Cerebellar cortex (tissue), 1 donor: ENCODE measurements at regions not wholly inside any gene's neighbourhood (a gene's known extent, or its start where the extent isn't known, plus 50 kb on each side); places are given as distances from the start of the nearest gene placed in this dataset.

Source experiments
- DNase-seq: peaks from one replicate; pipeline ENCODE4 v3.0.0-alpha.2; 2015; ENCODE audit warnings: low spot score

DNA sequence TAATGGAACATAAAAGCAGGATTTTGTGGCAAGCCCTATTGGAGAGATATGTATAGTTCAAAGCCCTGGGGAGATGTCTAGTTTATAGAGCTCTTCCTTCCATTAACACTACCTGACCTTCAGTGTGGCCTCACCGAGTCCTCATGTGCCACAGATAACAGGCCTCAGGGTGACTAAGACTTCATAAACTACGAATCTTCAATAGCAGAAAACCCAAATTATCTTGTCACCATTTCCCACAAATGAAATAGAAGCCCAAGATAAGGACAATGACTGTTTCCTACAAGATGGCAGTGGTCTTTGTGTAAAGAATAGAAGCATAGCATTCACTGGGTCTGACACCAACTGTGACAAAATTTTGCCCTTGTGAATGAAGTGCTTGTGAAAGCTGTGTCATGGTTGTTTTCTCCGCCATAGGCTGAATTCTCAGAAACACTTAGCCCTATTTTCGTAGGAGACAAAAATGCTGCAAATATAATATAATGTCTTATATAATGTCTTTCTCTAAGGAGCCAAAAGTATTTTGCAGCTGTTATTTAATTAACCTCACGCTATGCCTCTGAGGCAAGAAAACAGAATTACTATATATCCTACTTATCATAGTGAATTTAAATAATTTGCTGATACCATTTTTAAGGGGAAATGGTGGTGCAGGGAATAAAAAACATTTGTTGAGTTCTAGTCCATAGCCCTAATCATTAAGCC is 136.7 kb upstream of the CWC22 start:
- DNase-seq, result no peak

DNA sequence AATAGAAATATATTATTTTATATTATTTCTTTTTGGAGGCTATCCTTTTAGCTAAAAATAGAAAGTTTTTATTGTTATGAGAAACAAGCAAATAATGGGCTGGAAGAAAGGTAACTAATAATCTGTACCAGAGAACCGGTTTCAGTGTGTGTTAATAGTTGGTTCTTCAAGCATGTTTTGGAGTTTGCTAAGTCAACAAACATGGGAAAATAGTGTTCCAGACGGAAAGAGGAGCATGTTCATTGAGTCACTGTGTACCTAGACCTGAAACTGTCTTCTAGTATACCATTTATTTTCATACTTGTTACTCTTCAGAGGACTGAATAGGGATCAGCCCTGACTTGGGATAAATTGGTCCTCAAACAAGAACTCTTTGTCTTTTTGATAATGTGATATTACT is 134.5 kb upstream of the CWC22 start:
- no peak for DNase-seq

DNA sequence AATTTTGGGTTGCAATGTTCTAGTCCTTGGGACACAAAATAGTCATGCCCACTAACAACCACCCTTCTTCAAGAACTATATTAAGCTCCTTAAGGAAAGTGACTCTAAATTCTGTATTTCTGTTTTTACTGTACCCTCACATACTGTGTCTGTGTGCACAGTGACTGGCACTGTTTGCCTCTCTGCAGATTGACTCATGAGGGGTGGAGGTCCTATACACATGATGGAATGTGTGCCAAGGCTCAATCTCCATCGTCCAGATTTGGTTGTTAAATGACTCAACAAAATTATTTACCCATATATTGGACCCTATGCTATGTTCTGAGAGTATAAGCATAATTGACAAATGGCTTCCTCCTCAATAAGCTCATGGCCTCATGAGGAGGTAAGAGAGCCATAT is 126.6 kb upstream of the CWC22 start:
- DNase-seq, result no peak

DNA sequence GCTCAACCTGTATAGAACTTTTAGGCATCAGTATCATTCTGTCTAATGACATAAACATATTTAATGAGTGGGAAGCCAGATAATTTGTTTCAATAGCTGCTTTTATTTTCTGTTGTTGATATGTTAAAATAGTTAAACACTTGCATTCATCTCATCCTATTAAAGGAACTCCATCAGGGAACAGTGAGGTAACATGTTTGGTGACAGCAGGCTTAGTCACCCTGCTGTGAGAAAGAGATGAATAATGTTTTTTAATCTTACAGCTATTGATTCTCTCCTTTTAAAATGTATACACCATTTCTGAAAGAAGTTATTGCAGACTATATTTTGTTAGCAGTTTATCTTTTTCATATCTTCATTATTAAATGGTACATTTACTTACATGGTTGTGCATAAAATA is 123.3 kb upstream of the CWC22 start:
- DNase-seq, result peak; percentile 14

DNA sequence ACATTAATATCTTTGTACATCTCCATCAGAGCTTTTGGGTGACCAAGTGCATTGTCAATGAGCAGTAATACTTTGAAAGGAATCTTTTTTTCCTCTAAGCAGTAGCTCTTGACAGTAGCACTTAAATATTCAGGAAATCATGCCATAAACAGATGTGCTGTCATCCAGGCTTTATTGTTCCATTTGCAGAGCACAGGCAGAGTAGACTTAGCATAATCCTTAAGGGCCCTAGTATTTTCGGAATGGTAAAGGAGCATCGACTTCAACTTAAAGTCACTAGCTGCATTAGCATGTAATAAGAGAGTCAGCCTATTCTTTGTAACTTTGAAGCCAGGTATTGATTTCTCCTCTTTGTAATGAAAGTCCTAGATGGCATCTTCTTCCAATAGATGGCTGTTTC is 121.8 kb upstream of the CWC22 start:
- no peak for DNase-seq

DNA sequence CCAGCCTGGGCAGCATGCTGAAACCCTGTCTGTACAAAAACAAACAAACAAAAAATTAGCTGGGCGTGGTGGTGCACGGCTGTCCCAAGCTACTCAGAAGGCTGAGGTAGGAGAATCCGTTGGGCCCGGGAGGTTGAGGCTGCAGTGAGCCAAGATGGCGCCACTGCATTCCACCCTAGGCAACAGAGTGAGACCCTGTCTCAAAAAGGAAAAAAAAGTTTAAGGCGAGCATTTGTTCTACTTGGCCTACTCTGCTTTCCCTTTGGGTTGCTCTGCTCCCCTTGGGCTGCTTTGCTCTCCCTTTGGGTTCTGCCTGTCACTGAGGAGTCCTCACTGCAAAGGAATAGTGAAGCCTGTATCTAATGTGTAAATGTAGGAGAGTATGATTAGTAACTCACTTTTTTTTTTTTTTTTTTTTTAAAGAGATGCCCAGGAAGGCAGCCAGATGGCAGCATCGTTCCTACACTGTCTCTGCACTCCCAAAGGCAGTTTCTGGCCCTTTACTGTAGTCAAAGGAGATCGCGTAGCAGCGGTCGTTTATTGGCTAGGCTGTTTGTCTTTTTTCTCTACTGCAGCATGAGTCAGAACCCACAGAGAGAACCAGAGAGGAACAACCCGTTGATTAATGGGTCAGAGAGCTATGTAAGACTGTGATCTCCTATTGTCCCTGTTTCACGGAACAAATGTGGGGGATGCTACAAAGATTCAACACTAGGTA is 118.3 kb upstream of the CWC22 start:
- DNase-seq, result peak; percentile 88

DNA sequence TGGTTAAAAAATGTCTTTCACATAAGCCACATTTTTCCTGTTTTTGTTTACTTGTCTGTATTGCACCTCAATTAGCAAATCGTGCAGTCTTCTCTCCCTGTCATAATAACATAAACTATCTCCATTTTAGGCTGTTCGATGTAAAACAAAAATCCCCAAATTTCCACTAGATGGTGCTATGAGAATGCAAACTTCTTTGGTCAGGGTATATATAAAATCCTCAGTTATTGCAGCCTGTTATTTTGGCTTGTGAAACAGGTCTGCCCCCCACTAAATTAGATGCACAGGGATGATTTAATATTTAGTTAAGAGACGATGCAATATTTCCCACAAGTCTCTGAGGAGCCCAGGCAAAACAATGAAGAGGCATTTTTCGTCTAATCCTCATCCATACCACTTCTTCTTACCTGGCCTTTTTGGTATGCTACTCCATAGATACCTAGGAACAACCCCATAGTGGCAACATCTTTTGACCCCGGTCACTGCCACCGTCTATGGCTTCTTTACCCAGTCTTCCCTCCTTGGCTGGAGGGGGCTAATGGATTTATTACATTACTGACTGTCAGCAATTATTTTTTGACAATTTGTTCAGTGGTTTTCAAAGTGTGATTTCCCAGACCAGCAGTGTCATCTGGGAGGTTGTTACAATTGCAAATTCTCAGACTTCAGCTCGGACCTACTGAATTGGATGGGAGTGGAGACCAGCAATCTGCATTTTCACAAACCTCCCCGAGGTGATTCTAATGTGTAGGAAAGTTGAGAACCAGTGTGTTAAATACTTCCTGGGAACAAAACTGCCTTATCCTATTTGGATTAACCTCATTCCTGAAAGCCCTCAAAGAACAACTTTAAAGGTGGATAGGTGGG is 117.4 kb upstream of the CWC22 start:
- DNase-seq, result peak; percentile 80

DNA sequence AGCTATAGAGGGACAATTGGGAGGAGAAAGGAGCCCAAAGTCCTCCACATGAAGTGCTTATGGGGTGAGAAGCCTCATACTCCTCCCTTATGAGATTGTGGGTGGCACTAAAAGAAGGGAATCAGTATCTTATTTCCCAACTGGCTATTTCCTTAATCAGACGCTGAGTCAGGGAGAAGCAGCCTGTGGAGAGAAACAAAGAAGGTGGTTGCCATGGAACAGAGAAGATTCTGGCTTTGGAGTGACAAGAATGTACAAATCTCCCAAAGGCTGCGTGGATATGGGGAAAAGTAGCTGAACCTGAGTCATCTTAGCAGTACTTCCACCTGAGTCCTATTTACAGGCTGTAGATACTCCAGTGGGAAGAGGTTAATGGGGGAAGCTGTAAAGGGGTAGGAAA is 115.8 kb upstream of the CWC22 start:
- DNase-seq, result no peak

DNA sequence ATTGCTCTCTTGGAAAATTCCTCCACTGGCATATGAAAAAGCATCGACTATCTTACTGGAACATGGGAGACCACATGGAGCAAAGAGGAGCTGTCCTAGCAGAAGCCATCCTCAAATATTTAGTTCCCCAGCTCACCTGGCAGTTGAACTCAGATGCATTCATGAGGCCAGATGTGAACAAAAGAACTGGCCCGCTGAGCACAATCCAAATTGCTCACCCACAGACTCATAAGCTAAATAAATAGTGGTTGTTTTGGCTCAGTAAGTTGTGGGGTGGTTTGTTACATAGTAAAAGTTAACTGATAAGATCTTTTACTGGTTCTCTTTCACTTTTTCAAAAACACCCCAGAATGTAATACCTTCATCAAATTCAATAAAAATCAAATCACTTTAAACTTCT is 108.6 kb upstream of the CWC22 start:
- no peak for DNase-seq

DNA sequence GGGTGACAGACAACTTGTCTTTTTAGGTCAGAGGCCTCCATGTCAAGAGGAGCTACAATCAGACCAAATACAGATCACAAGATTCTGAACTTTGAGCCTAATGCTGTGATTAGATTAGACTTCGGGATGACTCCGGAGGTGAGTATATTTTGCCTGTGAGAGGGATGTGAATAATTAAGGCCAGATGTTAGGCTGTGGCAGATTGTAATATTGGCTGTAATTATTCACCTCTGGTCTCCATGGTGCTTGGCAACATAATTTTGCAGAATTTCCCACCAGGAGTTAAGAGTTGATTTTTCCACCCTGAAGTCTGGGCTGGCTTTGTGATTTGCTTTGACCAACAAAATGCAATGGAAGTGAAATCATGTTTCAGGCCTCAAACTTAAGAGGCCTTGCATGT is 108.2 kb upstream of the CWC22 start:
- no peak for DNase-seq

DNA sequence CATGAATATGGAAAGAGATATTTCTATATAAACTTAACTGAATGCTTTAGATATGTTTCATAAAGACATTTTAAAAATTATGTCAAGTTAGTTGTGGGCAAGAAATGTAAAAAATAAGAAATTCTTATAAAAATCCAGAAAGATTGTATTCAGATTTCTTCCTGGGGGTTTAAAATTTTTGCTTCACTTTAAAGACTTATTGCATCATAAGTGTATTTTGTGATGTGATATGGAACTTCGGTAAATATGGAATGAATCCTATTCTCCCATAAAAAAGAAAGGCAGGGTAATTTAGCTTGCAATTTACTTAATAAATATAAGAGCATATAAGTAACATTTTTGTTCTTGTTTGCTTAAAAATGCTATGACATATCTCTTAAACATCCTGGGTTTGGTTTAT is 104.8 kb upstream of the CWC22 start:
- no peak for DNase-seq

DNA sequence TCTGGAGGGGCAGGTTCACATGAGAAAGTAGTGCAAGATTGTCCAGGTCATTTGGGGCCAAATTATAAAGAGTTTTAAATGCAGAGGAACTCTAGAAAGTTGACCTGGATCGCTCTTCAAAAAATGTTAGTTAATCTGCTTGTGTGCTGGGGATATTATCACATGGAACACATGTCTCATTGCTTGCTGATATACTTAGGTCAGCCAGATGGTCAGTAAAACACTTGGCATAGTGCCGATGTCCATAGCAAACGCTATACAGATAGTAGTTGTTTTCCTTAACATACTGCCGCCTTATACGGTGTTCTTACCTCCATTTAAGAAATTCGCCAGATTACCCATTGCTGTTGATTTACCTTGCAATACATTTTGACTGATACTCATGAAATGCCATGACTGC is 103.4 kb upstream of the CWC22 start:
- peak; percentile 22 for DNase-seq

DNA sequence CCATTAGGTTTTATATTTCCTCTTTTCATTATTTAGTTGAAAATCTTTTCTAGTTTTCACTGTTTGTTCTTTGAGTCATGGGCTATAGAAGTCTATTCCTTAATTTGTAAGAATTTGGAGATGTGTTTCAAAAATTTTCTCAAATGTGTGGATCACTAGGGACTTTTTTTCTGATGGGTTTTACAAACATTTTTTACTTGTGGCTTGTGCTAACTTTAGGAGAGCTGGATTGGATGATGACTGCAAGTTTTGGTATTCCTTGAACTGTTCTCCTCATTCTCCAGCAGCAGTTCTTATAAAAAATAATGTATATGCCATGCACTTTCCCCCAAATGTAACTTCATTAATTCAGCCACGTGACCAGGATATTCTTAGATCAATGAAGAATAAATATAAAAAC is 94.7 kb upstream of the CWC22 start:
- no peak for DNase-seq

DNA sequence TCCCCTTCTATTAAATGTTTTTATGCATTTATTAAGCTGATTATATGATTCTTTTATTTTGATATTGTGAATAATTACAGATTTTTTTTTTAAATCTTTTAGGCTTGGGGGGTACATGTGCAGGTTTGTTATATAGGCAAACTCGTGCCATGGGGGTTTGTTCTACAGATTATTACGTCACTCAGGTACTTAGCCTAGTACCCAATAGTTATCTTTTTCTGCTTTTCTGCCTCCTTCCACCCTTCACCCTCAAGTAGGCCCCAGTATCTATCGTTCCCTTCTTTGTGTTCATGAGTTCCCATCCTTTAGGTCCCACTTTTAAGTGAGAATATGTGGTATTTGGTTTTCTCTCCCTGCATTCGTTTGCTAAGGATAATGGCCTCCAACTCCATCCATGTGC is 92.2 kb upstream of the CWC22 start:
- no peak for DNase-seq

DNA sequence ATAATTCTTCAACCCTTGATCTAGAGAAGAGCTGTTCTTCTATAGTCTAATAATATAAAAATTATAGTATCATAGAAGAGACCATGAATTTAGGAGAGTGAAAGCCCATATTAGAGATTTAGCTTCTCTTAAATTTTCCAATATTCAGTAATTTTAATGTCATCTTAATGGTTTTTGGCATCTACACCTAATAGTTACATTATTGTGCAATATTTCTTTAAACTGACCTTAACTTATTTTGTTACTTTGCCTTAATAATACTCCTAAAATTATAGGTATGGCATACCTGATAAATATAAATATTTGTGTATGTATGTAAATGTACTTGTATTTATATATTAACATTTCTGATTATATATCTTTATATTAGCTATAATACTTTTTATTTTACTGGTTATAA is 78.0 kb upstream of the CWC22 start:
- DNase-seq, result no peak

DNA sequence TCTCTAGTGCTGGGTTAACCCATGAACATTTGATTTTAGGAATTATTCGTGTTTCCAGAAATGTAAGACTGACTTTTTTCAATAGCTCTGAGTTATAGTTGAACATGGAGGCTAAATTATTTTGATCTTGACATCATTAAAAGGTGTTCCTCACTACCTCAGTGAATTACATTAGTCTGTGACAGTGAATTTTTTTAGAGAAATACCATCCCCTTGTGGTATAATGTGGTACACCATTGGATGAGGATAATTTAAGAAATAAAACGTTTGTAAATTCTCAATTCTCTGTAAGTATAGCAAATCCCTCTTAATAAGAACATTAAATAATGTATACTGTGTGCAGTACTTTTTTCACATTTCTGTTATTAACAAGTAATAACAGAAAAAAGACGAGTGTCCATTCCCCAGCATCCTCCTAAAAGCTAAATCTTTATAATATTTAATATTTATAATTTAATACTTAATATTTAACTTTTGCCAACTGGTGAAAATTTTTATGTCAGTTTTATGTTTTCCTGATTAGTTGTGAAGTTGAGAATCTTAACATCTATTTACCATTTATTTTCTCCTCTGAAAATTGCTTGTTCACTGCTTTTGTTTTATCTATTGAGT is 70.3 kb upstream of the CWC22 start:
- peak; percentile 15 for DNase-seq

DNA sequence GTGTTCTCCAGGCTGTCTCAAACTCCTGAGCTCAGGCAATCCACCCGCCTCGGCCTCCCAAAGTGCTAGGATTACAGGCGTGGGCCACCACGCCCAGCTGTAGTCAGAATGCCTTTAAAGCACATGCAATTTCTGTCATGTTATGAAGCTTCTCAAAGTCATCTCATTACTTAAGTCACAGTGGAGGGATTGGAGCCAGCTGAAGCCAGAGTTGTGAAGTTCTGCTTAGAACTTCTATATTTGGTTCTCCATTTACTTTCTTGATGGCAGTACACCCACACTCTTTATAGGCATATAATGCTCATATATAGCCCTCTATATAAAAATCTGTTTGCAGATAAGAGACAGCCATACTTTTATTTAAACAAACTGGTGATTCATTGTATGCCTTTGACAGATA is 68.8 kb upstream of the CWC22 start:
- no peak for DNase-seq

DNA sequence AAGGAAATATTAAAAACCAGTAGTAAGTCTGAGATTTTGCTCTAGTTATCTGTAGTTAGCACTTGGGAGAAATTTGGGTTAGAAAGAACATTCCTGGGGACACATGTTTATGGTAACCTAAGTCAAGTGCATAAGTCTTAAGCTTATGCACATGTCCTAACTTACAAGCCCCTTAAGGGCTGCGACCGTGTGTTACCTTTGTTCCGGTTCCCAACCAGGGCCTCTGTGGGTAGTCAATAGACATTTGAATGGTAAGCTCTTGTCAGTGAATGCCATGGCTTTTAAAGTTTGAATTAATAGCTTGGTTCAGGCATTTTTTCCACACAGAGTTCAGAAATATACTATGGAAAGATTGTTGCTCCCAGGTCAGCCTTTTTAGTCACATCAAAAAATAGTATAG is 64.7 kb upstream of the CWC22 start:
- no peak for DNase-seq

DNA sequence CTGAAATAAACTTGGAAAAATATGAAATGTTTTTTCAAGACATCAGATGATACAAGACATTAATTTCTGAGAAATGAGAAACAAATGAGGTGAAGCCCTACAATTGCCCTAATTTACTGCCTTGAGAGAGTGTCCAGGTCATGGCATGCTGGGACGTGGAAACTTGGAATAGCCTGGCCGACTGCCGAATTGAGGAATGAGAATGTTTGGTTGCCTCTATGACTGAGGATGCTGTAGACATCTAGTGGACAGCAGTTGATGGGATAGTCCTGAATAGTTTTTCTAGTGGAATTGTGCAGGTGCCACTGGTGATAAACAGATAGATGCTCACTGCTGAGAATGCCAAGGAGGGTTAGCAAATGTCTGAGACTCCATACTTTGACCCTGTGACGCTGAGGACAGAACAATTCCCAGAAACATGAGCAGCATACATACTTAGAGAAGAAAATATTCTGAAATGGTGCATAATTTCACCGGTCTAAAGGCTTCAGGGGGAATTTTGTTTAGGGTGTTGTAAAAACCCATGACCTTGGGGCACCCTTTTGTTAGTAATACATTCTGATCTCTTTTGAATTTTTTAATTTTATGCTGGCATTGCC is 56.5 kb upstream of the CWC22 start:
- DNase-seq, result no peak

DNA sequence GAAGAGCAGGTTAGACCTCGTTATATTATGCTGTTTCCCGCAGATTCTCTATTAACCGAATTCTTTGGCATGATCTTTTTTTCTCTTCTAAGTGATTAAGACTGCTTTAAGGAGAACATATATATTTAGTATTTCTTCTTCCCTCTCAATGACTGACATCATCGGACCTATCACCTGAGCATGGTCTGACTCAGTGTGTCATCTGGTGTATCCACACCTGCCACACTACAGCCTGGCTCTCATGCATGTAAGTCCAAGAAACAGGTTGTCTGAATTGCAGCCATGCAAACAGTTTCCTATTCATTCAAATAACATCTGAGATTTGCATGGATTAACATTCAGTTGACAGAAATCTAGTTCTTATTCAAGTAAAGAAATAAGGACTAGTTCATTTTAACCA is 55.1 kb upstream of the CWC22 start:
- DNase-seq, result no peak

DNA sequence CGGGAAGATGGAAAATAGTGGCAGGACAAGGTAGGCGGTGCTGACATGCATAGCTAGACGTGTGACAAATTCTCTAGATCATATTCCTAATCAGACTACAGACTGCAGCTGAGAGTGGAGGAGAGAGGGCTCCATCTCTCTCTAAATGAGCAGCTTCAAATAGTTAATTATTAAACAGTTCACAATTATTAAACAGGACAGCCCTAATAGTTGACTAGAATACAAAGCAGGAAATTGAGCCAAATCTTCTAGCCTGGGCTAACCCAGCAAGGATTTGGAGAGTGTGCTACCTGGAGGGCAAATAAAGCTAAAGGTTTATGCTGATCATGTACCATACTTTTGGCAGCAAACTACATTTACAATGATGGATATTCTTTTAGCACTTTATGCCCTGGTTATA is 54.4 kb upstream of the CWC22 start:
- DNase-seq, result no peak

DNA sequence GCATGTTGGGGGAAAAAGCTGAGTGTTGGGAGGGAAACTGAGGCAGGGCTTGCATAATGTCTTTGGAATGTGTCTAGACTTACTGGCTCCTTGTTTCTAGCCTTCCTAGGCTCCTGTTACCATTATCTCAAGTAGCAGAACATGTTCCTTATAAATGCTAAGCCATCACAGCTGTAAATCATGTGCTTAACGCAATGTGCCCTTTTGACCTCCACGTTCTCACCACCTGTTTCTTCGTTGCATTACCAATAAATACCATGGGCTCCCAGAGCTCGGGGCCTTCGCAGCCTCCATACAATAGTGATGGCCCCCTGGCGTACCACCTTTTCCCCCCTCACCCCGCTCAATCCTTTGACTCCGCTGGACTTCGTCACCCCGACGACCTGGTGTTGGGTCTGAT is 54.0 kb upstream of the CWC22 start:
- DNase-seq, result no peak
